Gastroesophageal sphincter (tissue), 3 donors: ENCODE measurements at regions not wholly inside any gene's neighbourhood (a gene's known extent, or its start where the extent isn't known, plus 50 kb on each side); places are given as distances from the start of the nearest gene placed in this dataset.

Experiments
- CTCF ChIP-seq, 4 experiments: fragments of 200-600 bp in 2 of 4; fragments of 450-650 bp in 2 of 4; sonication (generic) in 1 of 4; IDR thresholded peaks; one replicate each; pipeline ENCODE4 v1.5.1; 2017 to 2019; ENCODE audit warnings: antibody characterized with exemption in 4 of 4, mild to moderate bottlenecking in 2 of 4, moderate library complexity in 2 of 4
- EP300 ChIP-seq: sonication (generic); formaldehyde crosslinking; IDR thresholded peaks from one replicate; pipeline ENCODE4 v1.6.1; 2017; ENCODE audit warnings: antibody characterized with exemption, mild to moderate bottlenecking

GRCh38 chr6:74289884-74290283 lies 593.9 kb downstream of the CD109 start:
- TF ChIP-seq CTCF (IDR thresholded peaks at IDR 0.05) (no peak), EP300 (no peak)
